Ammon's horn (tissue), 1 donor: ENCODE measurements at regions not wholly inside any gene's neighbourhood (a gene's known extent, or its start where the extent isn't known, plus 50 kb on each side); places are given as distances from the start of the nearest gene placed in this dataset.

Experiments used
- DNase-seq: peaks from one replicate; pipeline ENCODE4 v3.0.0-alpha.2; 2016; ENCODE audit warnings: low spot score

DNA sequence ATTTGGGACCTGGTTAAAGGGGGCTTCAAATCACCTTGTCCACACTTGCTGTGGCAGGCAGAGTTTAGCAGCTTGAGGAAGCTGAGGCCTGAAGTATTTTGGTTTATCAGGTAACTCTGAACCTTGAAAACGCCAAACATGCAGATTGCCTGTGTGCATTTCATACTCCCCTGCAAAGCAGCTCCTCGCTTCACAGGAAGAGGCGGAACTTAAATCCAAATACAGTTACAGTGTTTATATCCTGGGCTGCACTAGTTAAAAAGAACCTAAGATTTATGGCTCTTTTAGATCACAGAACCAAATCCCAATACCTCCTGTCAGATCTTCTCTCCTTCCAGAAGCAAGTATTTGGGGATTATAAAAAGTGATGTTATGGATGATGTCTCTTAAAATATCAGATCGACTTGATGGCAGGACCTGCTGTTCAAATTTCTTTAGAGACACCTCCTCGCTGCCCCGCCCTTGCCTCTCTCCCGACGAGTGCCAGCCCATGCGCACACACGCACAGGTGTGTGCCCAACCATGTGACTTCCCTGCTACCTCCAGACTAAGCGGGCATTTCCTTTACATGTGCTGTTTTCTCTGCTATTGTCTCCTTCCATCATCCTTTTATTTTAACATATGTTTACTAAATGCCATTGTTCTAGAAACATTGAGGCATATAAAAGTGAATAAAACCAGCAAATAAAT lies 224.6 kb upstream of the FOXQ1 start:
- no peak for DNase-seq

DNA sequence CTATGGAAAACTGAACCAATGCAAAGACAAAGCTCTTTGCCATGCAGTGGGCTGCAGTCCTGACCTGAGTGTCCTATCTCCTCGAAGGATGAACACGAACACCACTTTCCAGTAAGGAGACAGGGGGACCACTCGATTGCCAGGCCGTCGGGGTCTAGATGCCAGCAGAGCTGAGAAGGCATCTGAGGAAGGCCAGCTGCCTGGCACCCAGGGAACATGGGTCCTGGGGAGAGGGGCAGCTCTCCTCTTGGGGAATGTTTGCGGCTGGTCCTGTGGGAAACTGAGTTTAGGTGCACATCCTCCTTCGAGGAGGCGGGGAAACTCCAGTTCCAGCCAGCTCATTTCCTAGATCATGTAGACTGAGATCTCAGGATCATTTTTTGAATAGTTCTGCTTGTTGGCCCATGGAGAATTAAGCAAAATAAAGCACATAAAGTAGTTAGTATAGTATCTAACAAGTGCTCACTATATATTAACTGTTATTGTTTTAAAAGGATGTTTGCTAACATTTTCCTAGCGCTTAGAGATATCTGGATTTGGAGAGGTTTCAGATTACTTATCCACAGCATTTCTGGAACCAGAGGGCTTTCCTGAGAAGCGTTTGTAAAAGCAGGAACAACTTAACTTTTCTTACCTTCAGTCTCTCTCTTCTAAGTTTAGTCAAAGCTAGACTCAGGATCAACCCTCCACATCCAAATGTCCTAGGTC lies 225.3 kb upstream of the FOXQ1 start:
- no peak for DNase-seq

DNA sequence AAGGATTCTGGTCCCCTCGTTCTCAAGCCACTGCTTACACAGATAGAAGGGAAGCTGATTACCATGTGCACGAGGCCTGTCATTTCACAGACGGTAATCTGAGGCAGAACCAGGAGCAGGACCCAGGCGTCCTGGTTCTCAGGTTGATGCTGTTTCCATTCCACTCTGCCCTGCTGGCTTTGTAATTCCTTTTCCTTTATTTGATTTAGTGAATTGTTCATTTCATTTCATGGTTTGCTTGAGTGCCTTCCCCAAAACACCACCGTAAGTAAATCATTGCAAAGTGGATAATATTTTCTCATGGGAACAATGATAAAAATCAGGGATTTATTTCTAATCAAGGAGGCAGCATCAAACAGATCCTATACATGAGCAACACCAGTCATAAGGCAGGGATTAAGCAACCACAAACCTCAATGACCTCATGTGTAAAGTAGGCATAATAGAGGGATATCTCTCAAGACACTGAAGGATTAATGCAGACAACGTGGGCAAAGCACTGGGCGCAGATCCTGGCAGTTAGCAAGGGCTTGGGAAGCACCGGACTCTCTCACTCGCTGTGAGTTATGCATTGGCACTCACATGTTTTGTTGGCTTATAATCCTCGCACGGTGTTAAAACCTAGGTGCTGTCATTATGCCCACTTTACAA lies 229.5 kb upstream of the FOXQ1 start:
- DNase-seq, result no peak

DNA sequence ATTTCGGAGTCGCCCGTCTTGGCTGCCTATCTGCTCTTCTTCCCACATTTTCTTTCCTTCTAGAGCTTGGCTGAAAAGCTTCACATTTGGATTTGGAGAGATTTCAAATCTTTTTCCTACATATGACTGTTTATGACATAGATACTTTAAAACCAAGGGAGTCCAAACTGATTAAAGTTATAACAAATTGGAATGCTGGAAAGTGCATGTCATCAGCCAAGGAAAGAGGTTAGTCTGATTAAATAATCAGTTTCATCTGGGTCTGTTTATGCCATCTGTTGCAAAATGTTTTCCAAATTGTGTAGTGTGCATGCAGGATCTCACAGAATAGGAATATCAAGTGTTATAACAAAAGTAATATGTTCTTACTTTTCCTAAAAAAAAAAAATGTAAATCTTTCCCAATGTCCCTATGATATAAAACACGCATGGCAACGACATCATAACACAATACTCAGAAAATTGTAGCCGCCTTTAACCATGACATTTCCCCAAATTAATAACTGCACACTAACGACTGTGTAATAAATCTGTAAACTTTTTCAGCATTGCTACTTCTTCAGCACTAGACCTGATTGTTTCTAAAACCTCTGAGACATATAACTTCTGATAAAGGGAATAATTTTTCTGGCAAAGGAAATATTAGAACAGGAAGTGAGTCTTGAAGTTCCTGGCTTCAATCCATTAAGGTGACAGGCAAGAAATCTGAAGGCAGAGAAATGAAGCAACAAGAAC lies 230.2 kb upstream of the FOXQ1 start:
- no peak for DNase-seq

DNA sequence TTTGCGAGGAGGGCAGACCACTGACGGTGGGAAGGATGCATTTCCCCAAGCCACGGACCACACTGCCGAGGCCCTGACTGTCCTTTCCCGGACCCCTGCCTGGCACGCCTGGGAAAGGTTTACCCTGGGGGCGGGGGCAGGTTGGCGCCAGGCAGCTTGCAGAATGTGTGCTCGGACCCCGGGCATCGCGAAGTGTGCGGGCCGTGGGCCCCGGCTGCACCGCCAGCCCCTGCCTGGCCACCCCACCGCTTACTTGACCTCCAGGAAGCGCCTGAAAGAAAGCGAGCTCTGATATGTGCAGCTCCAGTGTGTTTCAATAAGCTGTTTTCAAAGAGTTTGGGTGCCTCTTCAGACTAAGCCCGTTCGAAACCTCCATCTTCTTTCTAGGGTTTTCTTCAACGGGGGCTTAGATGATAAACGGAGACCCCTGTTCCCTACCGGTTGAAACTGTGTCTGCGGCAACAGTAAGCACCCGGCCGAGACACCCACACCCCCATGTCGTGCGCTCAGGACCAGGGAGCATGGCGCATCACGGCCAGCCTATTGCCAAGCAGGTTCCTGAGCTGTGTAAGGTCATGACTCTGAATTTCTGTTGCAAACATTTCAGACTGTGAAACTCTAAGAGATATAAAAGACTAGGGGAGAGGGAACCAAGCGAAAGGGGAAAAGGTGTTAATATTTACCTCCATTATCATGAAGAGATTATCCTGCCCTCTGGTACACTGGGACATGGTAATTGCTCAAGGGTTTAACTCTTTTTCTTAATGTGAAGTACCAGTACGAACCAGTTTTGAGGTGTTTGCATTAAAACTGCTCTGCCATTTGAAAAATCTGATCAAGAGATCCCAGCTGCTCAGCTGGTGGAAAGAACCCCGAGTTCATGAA lies 231.2 kb upstream of the FOXQ1 start:
- no peak for DNase-seq

DNA sequence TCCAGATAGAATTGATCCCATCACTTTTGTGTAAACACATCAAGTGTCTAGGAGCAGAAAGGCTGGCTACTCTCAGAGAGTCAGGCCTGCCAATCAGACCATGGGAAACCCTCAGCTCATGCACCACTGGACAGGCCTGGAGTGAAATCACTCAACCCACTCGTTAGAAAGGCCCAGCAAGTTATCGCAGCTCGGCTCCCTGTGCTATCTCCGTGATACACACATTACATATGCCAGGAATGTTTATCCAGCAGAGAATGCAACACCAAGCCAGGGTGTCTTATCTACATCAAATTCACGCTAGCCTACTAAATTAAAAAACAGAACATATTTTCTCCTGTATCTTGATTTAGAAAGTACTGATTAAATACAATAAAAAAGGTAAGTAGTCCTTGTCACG lies 232.4 kb upstream of the FOXQ1 start:
- DNase-seq, result no peak

DNA sequence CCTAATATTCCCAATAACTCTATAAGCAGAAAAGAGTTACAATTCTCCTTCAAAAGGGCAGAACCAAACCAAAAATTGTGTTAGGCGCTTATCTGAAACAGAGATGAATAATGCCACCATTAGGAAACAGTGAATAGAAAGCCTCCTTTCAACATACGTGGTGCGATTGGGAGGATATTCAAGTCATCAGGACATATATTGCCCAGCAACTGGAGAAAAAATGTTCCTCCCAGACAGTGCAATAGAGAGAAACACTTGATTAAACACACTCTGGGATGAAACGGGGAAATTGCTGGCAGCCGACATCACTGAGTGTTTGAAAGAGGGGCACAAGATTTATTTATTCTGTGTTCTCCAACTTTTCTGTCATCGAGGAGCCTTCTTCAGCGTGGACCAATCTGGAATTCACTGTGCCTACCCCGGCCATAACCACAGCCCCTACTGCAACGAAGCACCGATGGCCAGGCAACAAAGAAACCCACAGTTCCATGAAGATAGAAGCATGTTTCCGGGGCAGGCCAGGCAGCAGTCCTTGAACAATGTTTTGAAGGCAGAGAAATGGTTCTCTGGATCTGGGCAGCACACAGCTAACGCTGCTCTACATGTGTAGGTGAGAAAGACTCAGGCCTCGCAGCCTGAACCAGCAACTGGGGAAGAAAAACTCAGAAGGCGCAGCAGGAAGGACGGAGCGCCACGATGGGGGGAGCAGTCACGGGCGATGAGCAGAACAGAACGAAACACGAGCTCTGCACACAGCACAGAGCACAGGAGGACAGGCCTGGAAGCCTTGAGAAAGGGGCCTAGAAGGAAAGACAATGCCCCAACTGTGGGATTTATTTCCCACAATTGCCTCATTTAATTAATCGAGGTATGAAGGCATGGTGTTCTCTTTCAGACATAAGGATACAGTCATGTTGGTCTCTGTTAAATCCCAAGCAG lies 234.2 kb upstream of the FOXQ1 start:
- no peak for DNase-seq

DNA sequence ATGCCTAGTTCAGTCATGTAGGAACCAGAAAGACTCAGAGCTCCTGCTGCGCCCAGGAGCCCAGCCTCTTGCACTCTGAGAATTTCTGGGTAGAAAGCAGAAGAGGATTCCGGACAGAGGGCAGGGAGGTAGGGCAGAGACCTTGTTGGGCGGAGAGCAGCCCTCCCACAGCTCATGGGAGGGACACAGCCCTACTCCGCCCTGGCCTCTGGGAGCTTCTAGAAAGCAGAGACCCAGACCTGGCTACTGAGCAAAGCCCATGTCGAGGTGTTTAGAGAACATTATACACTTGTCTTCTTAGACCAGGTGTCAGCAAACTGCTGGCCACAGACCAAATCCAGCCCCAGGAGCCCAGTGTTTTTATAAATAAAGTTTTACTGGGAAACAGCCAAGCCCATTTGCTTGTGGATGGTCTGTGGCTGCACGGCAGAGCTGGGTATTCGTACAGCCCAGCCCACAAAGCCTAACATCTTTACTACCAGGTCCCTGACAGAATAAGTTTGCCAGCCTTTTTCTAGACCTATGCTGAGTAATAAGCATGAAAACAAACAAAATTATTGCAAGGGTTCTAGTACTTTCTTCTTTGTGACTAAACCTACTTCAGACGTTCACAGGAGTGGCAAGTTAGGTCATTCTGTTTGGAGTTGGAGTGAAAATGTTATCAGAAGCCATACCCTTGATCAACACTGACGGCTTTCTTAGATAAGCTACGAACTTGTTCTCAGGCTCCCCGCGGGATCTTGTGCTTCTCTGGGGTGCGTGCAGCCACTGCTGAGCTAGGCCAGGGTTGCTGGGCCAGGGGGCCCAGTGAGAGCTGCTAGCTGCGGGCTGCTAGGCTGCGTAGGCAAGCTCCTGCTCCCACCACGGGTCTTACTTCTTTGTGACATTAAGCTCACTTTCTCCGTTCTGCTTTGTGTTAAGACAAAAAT lies 235.1 kb upstream of the FOXQ1 start:
- DNase-seq, result no peak

DNA sequence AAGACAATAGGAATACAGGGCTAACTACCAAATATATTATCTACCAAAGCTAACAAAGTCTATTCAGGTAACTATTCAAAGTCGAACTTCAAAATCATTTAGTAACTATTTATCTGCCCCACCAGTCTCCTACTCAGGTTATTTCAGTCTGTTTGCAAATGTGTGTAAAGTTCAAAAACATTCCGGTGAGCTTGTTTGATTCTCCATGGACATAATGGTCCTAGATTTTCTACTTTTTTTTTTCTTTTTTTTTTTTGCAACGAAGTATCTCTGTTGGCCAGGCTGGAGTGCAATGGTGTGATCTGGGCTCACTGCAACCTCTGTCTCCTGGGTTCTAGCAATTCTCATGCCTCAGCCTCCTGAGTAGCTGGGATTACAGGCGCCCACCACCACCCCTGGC lies 236.0 kb upstream of the FOXQ1 start:
- DNase-seq, result no peak

DNA sequence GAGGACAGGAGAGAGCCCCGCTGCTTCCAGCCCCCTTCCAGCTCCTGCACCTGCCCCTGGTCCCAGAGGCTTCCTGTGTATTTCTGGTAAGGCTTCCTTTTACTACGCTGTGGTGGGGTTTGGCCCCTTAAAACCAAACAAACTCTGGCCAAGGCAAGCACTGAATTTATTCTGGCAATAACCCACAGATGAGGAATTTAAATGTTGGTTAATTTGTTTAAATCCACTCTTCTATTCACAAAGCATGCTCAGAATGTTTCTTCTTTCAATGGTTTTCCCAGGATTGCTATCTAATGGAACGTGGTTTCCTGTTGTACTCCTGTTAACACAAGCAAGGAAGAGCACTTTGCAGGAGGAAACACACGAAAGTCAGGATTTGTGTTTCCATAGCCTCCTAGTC lies 236.5 kb upstream of the FOXQ1 start:
- no peak for DNase-seq

DNA sequence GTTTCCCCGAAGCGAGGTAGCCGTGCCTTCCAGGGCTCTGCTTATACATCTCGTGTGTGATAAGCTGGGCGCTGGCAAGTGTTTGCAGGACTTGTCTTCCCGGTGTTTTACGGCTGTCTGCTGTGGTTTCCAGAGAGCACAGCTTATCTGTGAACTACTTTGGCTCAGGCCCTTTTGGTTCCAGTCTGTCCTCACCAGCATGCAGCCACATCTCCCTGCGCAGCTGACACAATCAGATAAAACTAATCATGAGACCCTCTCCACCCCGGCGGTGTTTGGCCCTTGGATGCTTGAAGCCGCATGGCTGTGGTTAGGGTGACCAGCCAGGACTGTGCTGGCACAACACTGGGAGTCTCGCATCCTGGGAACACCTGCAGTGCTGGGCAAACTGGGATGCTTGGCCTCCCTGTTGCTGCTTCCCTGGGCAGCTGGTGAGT lies 241.8 kb upstream of the FOXQ1 start:
- no peak for DNase-seq

DNA sequence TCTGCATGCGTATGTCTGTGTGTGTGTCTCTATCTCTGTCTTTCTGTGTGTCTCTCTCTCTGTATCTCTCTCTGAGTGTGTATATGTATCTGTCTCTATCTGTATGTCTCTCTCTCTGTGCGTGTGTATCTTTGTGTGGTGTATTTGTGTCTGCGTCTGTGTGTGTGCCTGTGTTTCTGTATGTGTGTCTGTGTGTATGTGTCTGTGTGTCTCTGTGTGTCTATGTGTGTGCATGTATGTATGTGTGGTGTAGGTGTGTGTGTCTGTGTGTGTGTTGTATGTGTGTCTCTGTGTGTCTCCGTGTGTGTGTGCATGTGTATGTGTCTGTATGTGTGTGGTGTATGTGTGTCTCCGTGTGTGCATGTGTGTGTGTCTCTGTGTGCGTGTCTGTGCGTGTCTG lies 243.0 kb upstream of the FOXQ1 start:
- DNase-seq, result no peak

DNA sequence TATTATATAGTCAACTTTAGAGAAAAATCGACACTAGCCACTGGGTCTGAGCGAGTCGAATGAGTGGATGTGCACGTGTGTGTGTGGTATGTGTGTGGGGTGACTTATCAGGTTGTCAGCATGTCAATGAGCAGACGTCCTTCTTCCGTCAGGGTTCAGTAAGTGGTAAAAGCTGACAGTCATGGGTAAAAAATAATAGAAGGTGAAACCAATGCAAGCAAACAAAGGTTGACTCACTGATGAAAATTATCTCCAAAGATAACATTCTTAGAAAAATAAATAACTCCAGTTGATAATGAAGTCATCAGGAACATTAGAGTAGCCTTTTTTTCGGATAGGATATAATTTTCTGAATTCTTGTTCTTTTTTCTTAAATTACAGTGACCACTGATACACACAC lies 243.8 kb upstream of the FOXQ1 start:
- no peak for DNase-seq

DNA sequence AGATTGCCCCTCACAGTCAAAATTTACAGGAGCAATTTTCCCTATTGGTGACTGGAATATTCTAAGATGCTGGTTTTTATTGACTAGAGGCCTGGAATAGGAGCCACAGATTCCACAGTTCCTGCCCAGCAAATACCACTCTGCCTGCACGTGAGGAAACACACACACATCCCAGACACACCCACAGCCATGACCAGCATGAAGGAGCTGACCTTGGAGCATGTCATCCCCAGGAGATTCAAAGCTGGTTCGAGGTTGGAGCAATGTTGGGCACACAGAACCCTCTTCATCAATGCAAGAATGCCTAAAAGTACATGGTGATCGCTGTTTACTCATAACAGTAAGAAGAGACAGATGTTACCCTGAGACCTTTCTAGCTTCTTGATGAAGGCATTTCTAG lies 244.6 kb upstream of the FOXQ1 start:
- no peak for DNase-seq

DNA sequence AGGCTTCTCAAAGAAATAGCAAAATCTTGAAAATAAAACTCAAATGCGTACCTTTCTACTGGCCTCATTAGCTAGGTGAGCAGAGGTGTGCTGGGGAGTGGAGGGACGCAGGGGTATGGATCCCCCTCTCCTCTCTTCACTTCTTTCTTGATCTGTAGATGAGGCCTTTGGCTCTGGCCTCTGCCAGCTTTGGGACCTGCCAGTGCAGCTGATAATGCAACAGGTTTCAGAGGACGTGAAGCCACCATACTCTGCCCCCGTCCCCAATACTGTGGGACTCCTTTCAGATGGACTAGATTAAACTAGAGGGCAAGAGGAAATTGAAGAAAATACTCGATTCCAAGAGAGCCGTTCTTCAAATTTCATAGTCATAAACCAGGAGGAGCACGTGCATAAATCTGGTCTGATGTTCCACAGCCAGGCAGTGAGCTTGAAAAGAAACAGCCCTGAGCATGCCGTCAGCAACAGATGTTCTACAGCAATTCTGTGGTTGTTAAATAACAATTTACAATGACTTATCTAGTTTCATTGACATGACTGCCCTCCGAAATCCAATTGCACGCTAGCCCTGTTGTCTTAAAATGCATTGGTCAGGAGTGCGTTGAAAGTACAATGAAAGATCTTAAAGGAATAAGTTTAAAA lies 245.3 kb upstream of the FOXQ1 start:
- DNase-seq, result no peak

DNA sequence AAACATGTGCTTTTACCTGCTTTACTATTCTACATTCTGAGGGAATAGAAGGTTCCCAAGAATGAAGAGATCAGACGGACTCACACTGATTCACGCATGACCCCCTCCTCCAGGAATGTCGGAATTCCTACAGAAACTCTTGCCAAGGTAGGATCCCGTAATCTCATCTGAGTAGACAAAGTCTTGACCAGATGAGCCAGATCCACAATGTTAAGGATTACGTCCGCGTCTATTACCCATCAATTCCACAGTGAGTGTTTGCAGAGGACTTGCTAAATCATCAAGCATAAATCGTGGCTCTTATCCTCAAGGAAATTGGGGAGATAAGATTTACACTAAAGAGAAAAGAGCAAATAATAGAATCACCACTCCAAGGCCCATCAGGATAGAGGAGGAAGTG lies 245.9 kb upstream of the FOXQ1 start:
- no peak for DNase-seq

DNA sequence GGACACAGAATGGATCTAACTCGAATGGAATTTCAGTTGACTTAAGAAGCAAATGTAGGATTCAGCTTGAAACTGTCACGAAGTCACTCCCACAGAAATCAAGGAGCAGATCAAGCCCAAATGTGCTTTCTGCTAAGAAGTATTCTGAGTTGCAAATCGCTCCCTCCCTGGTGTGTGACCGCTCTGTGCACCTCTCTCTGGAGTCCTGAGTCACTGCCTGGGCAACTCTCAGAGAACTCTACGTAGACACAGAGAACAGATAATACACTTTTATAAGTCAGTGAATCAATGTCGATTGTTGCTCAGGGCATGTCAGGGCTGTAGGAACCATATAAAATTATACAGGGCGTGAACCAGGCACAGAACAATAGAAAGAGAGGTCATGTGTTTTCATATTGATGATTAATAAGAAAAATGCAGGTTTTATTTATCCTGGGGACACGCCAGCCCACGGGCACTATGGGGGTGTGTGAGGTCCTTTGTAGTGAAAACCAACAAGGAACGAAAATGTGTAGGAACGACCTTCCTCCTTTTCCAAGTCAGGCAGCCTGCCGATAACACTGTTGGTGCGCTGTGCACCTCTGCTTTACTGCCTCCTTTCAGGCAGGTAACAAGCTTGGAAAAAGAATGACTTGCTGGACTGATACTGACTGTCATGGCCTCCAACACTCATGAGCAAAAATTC lies 248.1 kb upstream of the FOXQ1 start:
- no peak for DNase-seq

DNA sequence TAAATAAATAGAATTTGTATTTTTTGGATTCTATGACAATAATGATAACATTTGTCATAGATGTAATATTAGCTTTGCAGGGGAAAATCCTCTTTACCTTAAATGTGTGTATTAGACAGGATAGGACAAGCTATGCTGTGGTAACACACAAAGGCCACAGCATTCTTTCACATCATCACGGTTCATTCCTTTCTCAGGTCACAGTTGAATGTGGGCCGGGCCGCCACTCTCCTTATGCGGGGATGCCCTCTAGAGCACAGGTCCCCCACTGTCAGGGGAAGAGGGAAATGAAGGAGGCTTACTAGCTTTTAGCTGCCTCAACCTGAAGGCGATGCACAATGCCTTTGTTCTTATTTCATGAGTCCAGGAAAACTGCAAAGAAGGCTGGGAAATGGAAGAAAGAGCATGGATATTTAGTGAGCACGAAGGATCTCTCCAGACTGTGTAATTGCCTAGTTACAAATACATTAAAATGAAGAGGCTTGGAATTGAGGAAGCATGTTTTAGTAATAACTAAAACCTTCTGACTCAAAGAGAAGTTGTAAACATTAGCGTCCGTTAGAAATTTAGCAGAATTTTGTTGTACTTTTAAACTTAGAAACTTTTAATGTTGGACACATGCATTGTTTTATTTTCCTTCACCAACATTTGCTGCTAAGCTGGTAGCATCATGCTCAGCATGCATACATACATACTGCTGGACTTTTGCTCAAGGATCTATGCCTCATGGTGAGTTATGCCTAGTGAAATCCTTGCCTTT lies 248.9 kb upstream of the FOXQ1 start:
- no peak for DNase-seq
